GM12892 (cell line): ENCODE measurements at regions not wholly inside any gene's neighbourhood (a gene's known extent, or its start where the extent isn't known, plus 50 kb on each side); places are given as distances from the start of the nearest gene placed in this dataset.
"Not testable (repeated sequence)": the region's sequence is repeated elsewhere in the genome, so short reads cannot be mapped to it uniquely, and the experiment has no call there.

Experiments
- DNase-seq: peaks from one replicate; pipeline ENCODE4 v3.0.0; 2011; ENCODE audit not compliant: insufficient read length
- FAIRE-seq: peaks from 2 replicates; lab custom pipeline; 2011; peaks lifted over from hg19 to GRCh38; lab: Jason Lieb, UNC
- POLR2A ChIP-seq: IDR thresholded peaks from 2 replicates; pipeline ENCODE4 v1.6.1; 2011; ENCODE audit warnings: low read depth, low read length, control low read depth
- POLR2AphosphoS5 ChIP-seq: IDR thresholded peaks from 2 replicates; pipeline ENCODE4 v1.6.1; 2011; ENCODE audit warnings: low read depth, low read length, control low read depth
- TAF1 ChIP-seq: IDR thresholded peaks from 2 replicates; pipeline ENCODE4 v1.6.1; 2011; ENCODE audit warnings: low read depth, mild to moderate bottlenecking, control low read depth, low read length, borderline replicate concordance

- no peak for DNase-seq
- no peak for FAIRE-seq
- TF ChIP-seq TAF1 (no peak), POLR2A (no peak), POLR2AphosphoS5 (no peak)
These were observed 1382.3 kb downstream of the RAPGEF2 start for GRCh38 chr4:160485071-160485687.

- TF ChIP-seq POLR2A (no peak), POLR2AphosphoS5 (no peak), TAF1 (no peak)
- no peak for FAIRE-seq
- no peak for DNase-seq
These were observed 1389.3 kb downstream of the RAPGEF2 start for GRCh38 chr4:160492181-160492580.

GRCh38 chr4:160493206-160493605 is 1390.3 kb downstream of the RAPGEF2 start:
- TF ChIP-seq POLR2AphosphoS5 (no peak), POLR2A (no peak), TAF1 (no peak)
- DNase-seq = no peak
- FAIRE-seq = no peak

GRCh38 chr4:160495356-160495755 is 1392.5 kb downstream of the RAPGEF2 start:
- no peak for TF ChIP-seq POLR2AphosphoS5
- no peak for TF ChIP-seq TAF1
- no peak for TF ChIP-seq POLR2A
- FAIRE-seq = no peak
- DNase-seq = no peak

- DNase-seq (no peak), FAIRE-seq (no peak)
- TF ChIP-seq POLR2AphosphoS5 (no peak), POLR2A (no peak)
These were observed 1395.3 kb downstream of the RAPGEF2 start for GRCh38 chr4:160498211-160498610.

GRCh38 chr4:160505724-160506123 is 1402.8 kb downstream of the RAPGEF2 start:
- DNase-seq (no peak), FAIRE-seq (no peak)
- TF ChIP-seq POLR2AphosphoS5 (no peak), POLR2A (no peak), TAF1 (no peak)

GRCh38 chr4:160510928-160511327 is 1408.0 kb downstream of the RAPGEF2 start:
- TF ChIP-seq POLR2A (no peak), TAF1 (no peak), POLR2AphosphoS5 (no peak)
- DNase-seq = no peak
- no peak for FAIRE-seq

- FAIRE-seq (no peak), DNase-seq (no peak)
- TF ChIP-seq POLR2A = no peak
- TF ChIP-seq TAF1 = no peak
- no peak for TF ChIP-seq POLR2AphosphoS5
These were observed 1411.2 kb downstream of the RAPGEF2 start for GRCh38 chr4:160514126-160514525.

- TF ChIP-seq POLR2A = no peak
- no peak for TF ChIP-seq POLR2AphosphoS5
- no peak for TF ChIP-seq TAF1
- no peak for FAIRE-seq
- no peak for DNase-seq
These were observed 1420.4 kb downstream of the RAPGEF2 start for GRCh38 chr4:160523231-160523630.

- FAIRE-seq (no peak), DNase-seq (no peak)
- TF ChIP-seq POLR2AphosphoS5 (no peak), TAF1 (no peak)
These were observed 1434.8 kb downstream of the RAPGEF2 start for GRCh38 chr4:160537681-160538080.

GRCh38 chr4:160546201-160546600 is 1443.3 kb downstream of the RAPGEF2 start:
- FAIRE-seq (no peak), DNase-seq (no peak)
- no peak for TF ChIP-seq POLR2A
- no peak for TF ChIP-seq TAF1
- TF ChIP-seq POLR2AphosphoS5 = no peak

- not testable (repeated sequence) for FAIRE-seq, DNase-seq
These were observed 1447.2 kb downstream of the RAPGEF2 start for GRCh38 chr4:160549951-160550519.

- DNase-seq (no peak), FAIRE-seq (no peak)
- TF ChIP-seq POLR2A (no peak), TAF1 (no peak), POLR2AphosphoS5 (no peak)
These were observed 1459.8 kb downstream of the RAPGEF2 start for GRCh38 chr4:160562661-160563060.
